ENCODE measurements at regions not wholly inside any gene's neighbourhood (a gene's known extent, or its start where the extent isn't known, plus 50 kb on each side); places are given as distances from the start of the nearest gene placed in this dataset.
"Not testable (repeated sequence)": the region's sequence is repeated elsewhere in the genome, so short reads cannot be mapped to it uniquely, and the experiment has no call there.

- no peak for TF ChIP-seq Cebpa-rat (IDR thresholded peaks at IDR 0.05)
- Histone ChIP-seq H4K20me1 (no peaks in the 10 kb centered on the region), H3K4me1 (no peaks in the 10 kb centered on the region; the same call in 1 of the 2 replicates), H3K4me2 (no peak overlapping the region), H3K36me3 (no peaks in the 10 kb centered on the region), H3K9me3 (no peaks in the 10 kb centered on the region), H3K27me3 (no peaks in the 10 kb centered on the region), H3K27ac (no peak overlapping the region), H3K9ac (no peak overlapping the region), H3K4me3 (no peak overlapping the region)
Measured at GRCh38 chr3:39558775-39559306, 91.4 kb downstream of the MOBP start.

GRCh38 chr3:39559543-39559942 lies 92.1 kb downstream of the MOBP start:
- no peak overlapping the region for H3K4me2 ChIP-seq
- no peak overlapping the region for H3K4me3 ChIP-seq
- H3K27ac ChIP-seq = no peak overlapping the region
- no peak for TF ChIP-seq Cebpa-rat (IDR thresholded peaks at IDR 0.05)
- H3K36me3 ChIP-seq = no peaks in the 10 kb centered on the region
- H3K27me3 ChIP-seq = no peaks in the 10 kb centered on the region
- H3K4me1 ChIP-seq = no peaks in the 10 kb centered on the region; the same call in 1 of the 2 replicates
- no peaks in the 10 kb centered on the region for H4K20me1 ChIP-seq
- H3K9ac ChIP-seq = no peak overlapping the region
- no peaks in the 10 kb centered on the region for H3K9me3 ChIP-seq

- Histone ChIP-seq H3K27ac (no peak overlapping the region), H3K4me3 (no peak overlapping the region), H4K20me1 (no peaks in the 10 kb centered on the region), H3K4me2 (no peak overlapping the region), H3K9me3 (peaks cover 2% of the 10 kb centered on the region; the same call in 1 of the 2 replicates), H3K4me1 (peaks cover 5% of the 10 kb centered on the region; the same call in 1 of the 2 replicates), H3K27me3 (no peaks in the 10 kb centered on the region), H3K36me3 (no peaks in the 10 kb centered on the region), H3K9ac (no peak overlapping the region)
- TF ChIP-seq Cebpa-rat (IDR thresholded peaks at IDR 0.05) = no peak
Measured at GRCh38 chr3:39568508-39568907, 101.0 kb downstream of the MOBP start.

- H3K4me2 ChIP-seq = no peak overlapping the region
- peaks cover 5% of the 10 kb centered on the region; the same call in 1 of the 2 replicates for H3K4me1 ChIP-seq
- no peaks in the 10 kb centered on the region for H3K36me3 ChIP-seq
- H3K9me3 ChIP-seq = peaks cover 4% of the 10 kb centered on the region; the same call in 1 of the 2 replicates
- no peak for TF ChIP-seq Cebpa-rat (IDR thresholded peaks at IDR 0.05)
- no peak overlapping the region for H3K4me3 ChIP-seq
- H3K27me3 ChIP-seq = no peaks in the 10 kb centered on the region
- H4K20me1 ChIP-seq = no peaks in the 10 kb centered on the region
- H3K27ac ChIP-seq = no peak overlapping the region
- H3K9ac ChIP-seq = no peak overlapping the region
Measured at GRCh38 chr3:39569095-39569494, 101.6 kb downstream of the MOBP start.

GRCh38 chr3:39573392-39573791 lies 105.9 kb downstream of the MOBP start:
- no peak for TF ChIP-seq Cebpa-rat (IDR thresholded peaks at IDR 0.05)
- Histone ChIP-seq H4K20me1 (no peaks in the 10 kb centered on the region), H3K4me3 (no peak overlapping the region), H3K4me2 (no peak overlapping the region), H3K4me1 (peaks cover 5% of the 10 kb centered on the region; the same call in 1 of the 2 replicates), H3K9ac (no peak overlapping the region), H3K9me3 (peaks cover 4% of the 10 kb centered on the region; the same call in 1 of the 2 replicates), H3K27me3 (no peaks in the 10 kb centered on the region), H3K36me3 (no peaks in the 10 kb centered on the region), H3K27ac (no peak overlapping the region)

- H3K4me3 ChIP-seq = no peak overlapping the region
- TF ChIP-seq Cebpa-rat (IDR thresholded peaks at IDR 0.05) = no peak
- H4K20me1 ChIP-seq = no peaks in the 10 kb centered on the region
- no peak overlapping the region for H3K27ac ChIP-seq
- no peak overlapping the region for H3K9ac ChIP-seq
- H3K4me1 ChIP-seq = no peaks in the 10 kb centered on the region
- H3K36me3 ChIP-seq = no peaks in the 10 kb centered on the region
- H3K4me2 ChIP-seq = no peak overlapping the region
- H3K9me3 ChIP-seq = peaks cover 4% of the 10 kb centered on the region; the same call in 1 of the 2 replicates
- no peaks in the 10 kb centered on the region for H3K27me3 ChIP-seq
Measured at GRCh38 chr3:39577541-39577940, 110.1 kb downstream of the MOBP start.

- not testable (repeated sequence) for H3K27me3 ChIP-seq, H3K27ac ChIP-seq, H3K36me3 ChIP-seq, H3K9ac ChIP-seq, H4K20me1 ChIP-seq, H3K4me2 ChIP-seq, H3K9me3 ChIP-seq, H3K4me3 ChIP-seq, H3K4me1 ChIP-seq
Measured at GRCh38 chr3:39586215-39586614, 118.7 kb downstream of the MOBP start.

GRCh38 chr3:39587113-39587512 lies 119.6 kb downstream of the MOBP start:
- Histone ChIP-seq H3K27me3 (no peaks in the 10 kb centered on the region), H4K20me1 (no peaks in the 10 kb centered on the region), H3K4me3 (no peak overlapping the region), H3K9me3 (no peaks in the 10 kb centered on the region), H3K27ac (no peak overlapping the region), H3K4me2 (no peak overlapping the region), H3K4me1 (no peaks in the 10 kb centered on the region), H3K9ac (no peak overlapping the region), H3K36me3 (no peaks in the 10 kb centered on the region)
- no peak for TF ChIP-seq Cebpa-rat (IDR thresholded peaks at IDR 0.05)

- no peak overlapping the region for H3K4me3 ChIP-seq
- H3K9ac ChIP-seq = no peak overlapping the region
- H3K4me1 ChIP-seq = no peaks in the 10 kb centered on the region
- TF ChIP-seq Cebpa-rat (IDR thresholded peaks at IDR 0.05) = no peak
- no peak overlapping the region for H3K4me2 ChIP-seq
- no peaks in the 10 kb centered on the region for H3K9me3 ChIP-seq
- no peak overlapping the region for H3K27ac ChIP-seq
- H4K20me1 ChIP-seq = no peaks in the 10 kb centered on the region
- no peaks in the 10 kb centered on the region for H3K27me3 ChIP-seq
- H3K36me3 ChIP-seq = no peaks in the 10 kb centered on the region
Measured at GRCh38 chr3:39590806-39591205, 123.3 kb downstream of the MOBP start.

- Histone ChIP-seq H4K20me1 (no peaks in the 10 kb centered on the region), H3K36me3 (no peaks in the 10 kb centered on the region), H3K27me3 (no peaks in the 10 kb centered on the region), H3K9me3 (no peaks in the 10 kb centered on the region), H3K4me2 (no peak overlapping the region), H3K4me1 (no peaks in the 10 kb centered on the region), H3K9ac (no peak overlapping the region), H3K4me3 (no peak overlapping the region), H3K27ac (no peak overlapping the region)
- no peak for TF ChIP-seq Cebpa-rat (IDR thresholded peaks at IDR 0.05)
Measured at GRCh38 chr3:39592311-39593050, 125.0 kb downstream of the MOBP start.
